Inflammatory macrophage treated with lipopolysaccharide for 4 hours (primary cell): ENCODE measurements at regions not wholly inside any gene's neighbourhood (a gene's known extent, or its start where the extent isn't known, plus 50 kb on each side); places are given as distances from the start of the nearest gene placed in this dataset.

ENCODE experiments used
- DNase-seq: peaks from one replicate; pipeline ENCODE4 v3.0.0-alpha.2; 2020

DNA sequence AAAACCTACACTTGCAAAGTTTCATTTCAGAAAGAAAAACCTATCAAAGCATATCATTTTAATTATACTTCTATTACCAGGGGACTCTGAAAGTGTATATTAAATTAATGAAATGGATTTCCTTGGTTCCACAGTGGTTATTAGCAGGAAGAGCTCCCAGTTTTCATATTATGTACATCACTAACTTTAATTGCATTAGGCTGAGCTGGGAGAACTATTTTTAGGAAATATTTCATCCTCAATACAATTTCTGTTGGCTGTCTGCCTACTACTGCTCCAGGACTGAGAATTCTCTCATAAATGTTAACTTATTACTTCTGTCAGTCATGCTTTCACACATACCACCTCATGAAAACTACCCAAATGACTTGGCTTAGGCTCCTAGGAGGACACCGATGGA is 301.4 kb downstream of the CMPK2 start:
- no peak for DNase-seq

DNA sequence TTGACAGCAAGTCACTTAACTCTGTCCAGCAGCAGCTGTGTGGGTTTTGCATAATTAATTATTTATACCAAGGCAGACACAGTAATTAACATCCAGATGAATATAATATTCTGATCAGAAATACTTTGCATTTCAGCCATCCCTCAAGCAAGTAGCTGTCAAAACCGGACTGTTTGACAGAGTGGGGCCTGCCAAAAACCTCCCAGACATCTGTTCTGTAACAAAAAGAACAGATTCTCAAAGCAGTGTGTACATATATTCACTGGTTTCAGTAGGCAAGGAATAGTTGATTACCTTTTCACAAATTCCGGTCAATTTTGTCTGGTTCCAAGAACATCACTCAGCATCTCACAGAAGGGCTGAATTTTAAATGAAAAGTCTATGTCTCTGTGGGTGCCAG is 291.6 kb downstream of the CMPK2 start:
- no peak for DNase-seq

GRCh38 chr2:6576302-6576701 is 289.4 kb downstream of the CMPK2 start:
- DNase-seq: no peak

- no peak for DNase-seq
These were observed 287.7 kb downstream of the CMPK2 start for GRCh38 chr2:6577960-6578359.

GRCh38 chr2:6578416-6578815 is 287.3 kb downstream of the CMPK2 start:
- DNase-seq: no peak

GRCh38 chr2:6579281-6579680 is 286.4 kb downstream of the CMPK2 start:
- DNase-seq: no peak

GRCh38 chr2:6580982-6581381 is 284.7 kb downstream of the CMPK2 start:
- no peak for DNase-seq

- DNase-seq: no peak
These were observed 276.6 kb downstream of the CMPK2 start for GRCh38 chr2:6589150-6589549.

GRCh38 chr2:6590442-6590841 is 275.3 kb downstream of the CMPK2 start:
- no peak for DNase-seq

- no peak for DNase-seq
These were observed 263.2 kb downstream of the CMPK2 start for GRCh38 chr2:6602471-6602870.

GRCh38 chr2:6605836-6606505 is 259.7 kb downstream of the CMPK2 start:
- DNase-seq: no peak

DNA sequence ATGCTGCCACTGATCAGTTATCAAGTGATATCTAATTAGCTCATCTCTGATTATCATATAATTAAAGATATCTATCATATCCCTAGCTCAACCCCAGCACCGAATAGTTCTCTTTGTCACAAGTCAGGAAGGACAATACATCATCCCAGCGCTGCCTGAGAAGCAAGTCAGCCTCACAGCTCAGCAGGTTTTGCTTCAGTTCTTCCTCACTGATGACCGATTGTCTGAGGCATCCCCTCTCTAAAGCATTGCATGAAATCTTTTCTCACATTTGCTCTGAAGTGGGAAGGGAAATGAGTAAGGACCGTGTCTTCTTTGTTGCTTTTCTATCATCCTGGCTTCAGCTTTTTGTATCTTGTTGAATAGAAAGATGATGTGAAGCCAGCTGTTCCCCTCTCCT is 247.9 kb downstream of the CMPK2 start:
- no peak for DNase-seq

GRCh38 chr2:6618201-6618600 is 247.5 kb downstream of the CMPK2 start:
- no peak for DNase-seq

DNA sequence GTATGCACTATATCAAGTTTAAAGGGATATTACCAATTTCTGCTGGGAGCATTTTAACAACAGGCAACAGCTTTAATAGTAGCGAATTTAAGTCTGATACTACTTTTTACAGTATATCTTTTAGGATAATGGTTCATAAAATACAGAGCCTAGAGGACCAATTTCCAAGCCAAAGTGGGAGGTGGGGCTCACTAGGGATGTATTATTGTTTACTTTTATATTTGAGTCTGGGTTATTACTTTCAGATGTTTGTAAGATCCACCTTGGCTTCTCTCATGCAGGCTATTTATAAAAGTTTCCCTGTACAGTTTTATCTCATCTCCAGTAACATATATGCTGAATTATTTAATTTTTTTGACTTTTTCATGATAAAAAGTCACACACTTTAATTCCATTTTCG is 242.0 kb downstream of the CMPK2 start:
- DNase-seq: no peak

DNA sequence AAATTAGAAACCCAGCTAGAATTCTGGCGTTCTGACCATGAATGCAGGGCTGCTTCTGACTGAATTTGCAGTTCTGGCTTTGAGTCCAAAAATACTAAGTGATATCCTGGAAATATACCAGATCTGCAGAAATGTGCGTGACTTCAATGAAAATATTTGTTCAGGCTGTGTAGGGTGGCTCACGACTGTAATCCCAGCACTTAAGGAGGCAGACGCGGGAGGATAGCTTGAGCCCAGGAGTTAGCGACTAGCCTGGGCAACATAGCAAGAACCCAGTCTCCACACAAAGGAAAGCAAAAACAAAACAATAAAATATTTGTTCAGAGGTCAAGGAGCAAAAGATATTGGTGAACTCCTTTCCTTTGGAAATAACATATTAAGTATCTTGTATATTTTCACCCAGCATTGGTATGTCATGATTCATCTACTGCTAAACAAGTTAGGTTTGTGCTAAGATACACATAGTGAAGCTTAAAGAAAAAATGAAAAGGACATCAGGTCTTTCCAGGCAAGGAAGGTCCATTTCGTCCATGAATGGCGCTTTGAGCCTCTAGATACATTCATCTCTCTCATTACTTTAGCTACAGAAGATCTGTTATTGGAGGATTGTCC is 239.2 kb downstream of the CMPK2 start:
- DNase-seq: no peak

DNA sequence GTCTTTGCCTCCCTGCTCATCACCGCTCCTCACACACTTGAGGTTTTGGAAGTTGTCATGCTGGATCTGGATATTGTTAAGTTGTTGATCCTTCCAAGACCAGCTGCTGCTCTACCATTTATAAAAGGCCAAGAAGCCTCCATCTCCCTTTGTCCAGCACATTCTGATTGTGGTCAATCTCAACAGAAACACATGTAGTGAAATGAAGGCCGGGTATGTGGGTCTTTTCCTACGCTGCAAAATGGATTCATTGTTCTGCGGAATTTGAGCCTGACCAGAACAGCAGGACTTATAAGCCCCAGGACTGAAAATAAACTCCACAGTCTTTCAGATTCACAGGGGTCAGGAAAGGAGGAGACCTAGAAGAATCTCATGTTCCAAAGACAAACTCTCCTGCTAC is 238.4 kb downstream of the CMPK2 start:
- no peak for DNase-seq

DNA sequence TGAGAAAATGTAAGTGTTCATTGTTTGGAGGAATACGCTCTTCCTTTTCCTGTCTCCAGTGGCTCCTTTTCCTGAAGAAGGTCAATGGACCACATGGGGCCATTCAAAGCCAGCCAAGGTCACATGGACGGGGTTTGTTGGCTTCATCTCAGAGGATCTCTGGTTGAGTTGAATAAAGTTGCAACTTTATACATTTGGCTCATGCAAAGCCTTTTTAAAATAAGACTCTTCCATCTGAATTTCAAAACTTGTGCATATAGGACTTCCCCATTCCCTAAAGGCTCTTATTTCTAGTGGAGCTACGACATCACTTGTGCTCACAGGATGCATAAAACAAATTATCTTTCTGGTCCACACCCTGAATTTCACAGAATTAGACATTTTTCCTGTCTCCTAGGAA is 235.5 kb downstream of the CMPK2 start:
- no peak for DNase-seq

GRCh38 chr2:6635296-6635695 is 230.4 kb downstream of the CMPK2 start:
- DNase-seq: no peak

DNA sequence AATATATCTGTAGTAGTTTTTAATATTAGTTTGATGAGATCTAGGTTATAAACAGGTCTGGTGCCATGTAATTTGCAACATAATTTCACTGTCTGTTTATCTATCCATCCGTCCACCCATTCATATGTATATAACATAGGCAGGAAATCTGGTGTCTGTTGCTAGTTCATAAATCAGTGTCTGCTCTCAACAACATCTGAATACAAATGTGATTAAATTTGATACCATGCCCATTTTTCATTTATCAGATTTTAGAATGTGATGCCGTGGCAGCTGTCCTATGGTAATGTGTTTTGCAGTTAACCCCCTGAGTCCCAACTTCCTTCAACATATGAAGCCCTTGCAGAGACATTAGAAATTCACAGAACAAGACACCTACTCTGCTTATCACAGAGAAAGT is 228.4 kb downstream of the CMPK2 start:
- no peak for DNase-seq

GRCh38 chr2:6639929-6640620 is 225.6 kb downstream of the CMPK2 start:
- DNase-seq: no peak

DNA sequence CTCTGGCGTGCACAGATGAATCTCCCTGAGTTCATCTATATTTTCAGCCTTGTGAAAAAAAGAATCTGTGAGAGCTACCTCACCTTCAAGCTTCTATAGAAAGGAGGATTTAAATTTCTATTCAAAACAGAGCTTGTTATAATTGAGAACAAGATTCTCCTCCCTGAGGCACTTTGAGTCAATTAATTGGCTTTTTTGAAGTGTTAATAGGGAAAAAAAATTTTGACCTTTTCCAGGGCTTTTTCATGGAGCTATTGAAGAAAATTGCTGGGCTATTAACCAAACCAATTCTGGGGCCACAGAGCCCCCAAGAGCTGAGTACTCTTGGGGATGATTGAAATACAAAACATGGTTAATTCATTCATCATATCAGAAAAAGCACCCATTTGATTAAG is 225.1 kb downstream of the CMPK2 start:
- DNase-seq: no peak

DNA sequence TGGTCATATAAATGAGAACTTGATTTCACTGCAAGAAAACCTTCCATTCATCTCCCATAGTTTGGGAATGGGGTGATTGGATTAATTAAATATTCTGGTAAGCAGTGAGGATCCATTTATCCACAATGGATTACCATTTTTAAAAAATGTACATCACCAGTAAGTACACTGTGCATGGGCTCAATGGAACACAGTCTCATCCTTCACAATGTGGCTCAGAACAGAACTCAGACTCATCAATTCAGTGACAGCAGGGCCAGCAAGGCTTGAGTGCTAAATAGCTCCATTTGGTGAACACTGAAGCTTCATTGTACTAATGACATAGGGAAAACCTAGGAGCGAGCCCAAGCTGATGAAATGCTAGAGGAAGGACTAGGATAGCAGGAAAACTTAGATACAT is 223.8 kb downstream of the CMPK2 start:
- DNase-seq: no peak

- DNase-seq: no peak
These were observed 221.4 kb downstream of the CMPK2 start for GRCh38 chr2:6644261-6644660.

- no peak for DNase-seq
These were observed 220.7 kb downstream of the CMPK2 start for GRCh38 chr2:6645004-6645403.

DNA sequence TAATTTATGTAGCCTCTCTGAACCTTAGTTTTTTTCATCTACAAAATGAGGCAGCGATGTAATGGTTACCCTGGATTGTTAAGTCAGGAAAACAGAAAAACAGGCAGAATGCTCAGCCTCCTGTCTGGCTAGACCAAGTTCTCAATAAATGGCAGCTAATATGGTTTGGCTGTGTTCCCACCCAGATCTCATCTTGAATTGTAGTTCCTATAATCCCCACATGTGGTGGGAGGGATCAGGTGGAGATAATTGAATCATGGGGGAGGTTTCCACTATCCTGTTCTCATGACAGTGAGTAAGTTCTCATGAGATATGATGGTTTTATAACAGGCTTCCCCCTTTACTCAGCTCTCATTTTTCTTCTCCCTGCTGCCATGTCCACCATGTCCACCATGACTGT is 220.0 kb downstream of the CMPK2 start:
- no peak for DNase-seq
